Lower lobe of right lung (tissue), 2 donors: ENCODE measurements at regions not wholly inside any gene's neighbourhood (a gene's known extent, or its start where the extent isn't known, plus 50 kb on each side); places are given as distances from the start of the nearest gene placed in this dataset.

Source experiments
- ATAC-seq, 2 donors: fragments of 200-7000 bp; cut with Tn5 transposase; one replicate each; pipeline ENCODE4 v1.9.1; 2020 to 2022; ENCODE audit warnings: mild to moderate bottlenecking in 2 of 2, moderate library complexity in 2 of 2
- DNase-seq: peaks from one replicate; pipeline ENCODE4 v3.0.0-alpha.2; 2020
- H3K27ac ChIP-seq: fragments of 200-600 bp; one replicate; pipeline ENCODE4 v1.8.0; 2022
- H3K27me3 ChIP-seq: fragments of 200-600 bp; one replicate; pipeline ENCODE4 v1.8.0; 2022; ENCODE audit warnings: low read depth
- H3K36me3 ChIP-seq: fragments of 200-600 bp; one replicate; pipeline ENCODE4 v1.8.0; 2022; ENCODE audit warnings: mild to moderate bottlenecking
- H3K4me1 ChIP-seq: fragments of 200-600 bp; one replicate; pipeline ENCODE4 v1.8.0; 2022
- H3K4me3 ChIP-seq: fragments of 200-600 bp; one replicate; pipeline ENCODE4 v1.8.0; 2022; ENCODE audit warnings: mild to moderate bottlenecking
- H3K9me3 ChIP-seq: fragments of 200-600 bp; one replicate; pipeline ENCODE4 v1.8.0; 2022
- intact Hi-C: fragments of 100-400 bp; cut with DNase I; formaldehyde crosslinking; loops from one replicate; pipeline ENCODE4 v1.11.0; 2022
- TF ChIP-seq, protein P1 (sequence below): fragments of 200-600 bp; IDR thresholded peaks from one replicate; pipeline ENCODE4 v1.8.0; 2022; ENCODE audit warnings: antibody characterized with exemption, mild to moderate bottlenecking
- donor health status: DM: no; HTN: yes; CAD: no; lungs with severe emphysema.

DNA sequence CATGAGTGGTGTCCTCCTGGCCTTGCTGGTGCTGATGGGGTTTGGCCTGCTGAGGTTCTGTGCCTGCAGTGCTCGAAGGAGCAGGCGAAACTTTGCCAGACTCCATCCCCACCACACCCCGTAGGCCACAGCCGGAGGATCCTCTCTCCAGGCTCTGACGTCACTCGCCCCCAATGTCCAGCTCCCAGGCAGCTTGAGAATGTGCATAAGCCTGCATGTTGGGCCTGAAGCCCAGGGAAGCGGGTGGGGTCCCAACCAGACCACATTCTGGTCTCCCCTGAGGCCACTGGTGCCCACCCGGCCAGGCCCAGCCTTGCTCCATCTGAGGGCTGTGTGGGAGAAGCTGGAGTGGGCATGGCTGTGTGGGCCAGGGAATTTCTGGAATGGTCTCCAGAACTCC, 109.8 kb downstream of the ASB7 start:
- TF ChIP-seq, protein P1, sequence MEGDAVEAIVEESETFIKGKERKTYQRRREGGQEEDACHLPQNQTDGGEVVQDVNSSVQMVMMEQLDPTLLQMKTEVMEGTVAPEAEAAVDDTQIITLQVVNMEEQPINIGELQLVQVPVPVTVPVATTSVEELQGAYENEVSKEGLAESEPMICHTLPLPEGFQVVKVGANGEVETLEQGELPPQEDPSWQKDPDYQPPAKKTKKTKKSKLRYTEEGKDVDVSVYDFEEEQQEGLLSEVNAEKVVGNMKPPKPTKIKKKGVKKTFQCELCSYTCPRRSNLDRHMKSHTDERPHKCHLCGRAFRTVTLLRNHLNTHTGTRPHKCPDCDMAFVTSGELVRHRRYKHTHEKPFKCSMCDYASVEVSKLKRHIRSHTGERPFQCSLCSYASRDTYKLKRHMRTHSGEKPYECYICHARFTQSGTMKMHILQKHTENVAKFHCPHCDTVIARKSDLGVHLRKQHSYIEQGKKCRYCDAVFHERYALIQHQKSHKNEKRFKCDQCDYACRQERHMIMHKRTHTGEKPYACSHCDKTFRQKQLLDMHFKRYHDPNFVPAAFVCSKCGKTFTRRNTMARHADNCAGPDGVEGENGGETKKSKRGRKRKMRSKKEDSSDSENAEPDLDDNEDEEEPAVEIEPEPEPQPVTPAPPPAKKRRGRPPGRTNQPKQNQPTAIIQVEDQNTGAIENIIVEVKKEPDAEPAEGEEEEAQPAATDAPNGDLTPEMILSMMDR: no peak
- ATAC-seq (no peak), DNase-seq (no peak)
- peaks cover 48% of the 10 kb centered on the region for H3K4me1 ChIP-seq
- H3K27me3 ChIP-seq: no peaks in the 10 kb centered on the region
- H3K9me3 ChIP-seq: no peaks in the 10 kb centered on the region
- no peak overlapping the region for H3K27ac ChIP-seq
- H3K4me3 ChIP-seq: no peak overlapping the region
- H3K36me3 ChIP-seq: no peaks in the 10 kb centered on the region
- intact Hi-C loops: no loop called here

GRCh38 chr15:100713163-100713867, 110.9 kb downstream of the ASB7 start:
- H3K36me3 ChIP-seq: no peaks in the 10 kb centered on the region
- H3K27ac ChIP-seq: no peak overlapping the region
- peaks cover 48% of the 10 kb centered on the region for H3K4me1 ChIP-seq
- TF ChIP-seq, protein P1: no peak
- H3K9me3 ChIP-seq: no peaks in the 10 kb centered on the region
- H3K4me3 ChIP-seq: no peak overlapping the region
- H3K27me3 ChIP-seq: no peaks in the 10 kb centered on the region
- ATAC-seq (peak; percentile 30 to 57), DNase-seq (no peak)
- intact Hi-C loops: no loop called here

DNA sequence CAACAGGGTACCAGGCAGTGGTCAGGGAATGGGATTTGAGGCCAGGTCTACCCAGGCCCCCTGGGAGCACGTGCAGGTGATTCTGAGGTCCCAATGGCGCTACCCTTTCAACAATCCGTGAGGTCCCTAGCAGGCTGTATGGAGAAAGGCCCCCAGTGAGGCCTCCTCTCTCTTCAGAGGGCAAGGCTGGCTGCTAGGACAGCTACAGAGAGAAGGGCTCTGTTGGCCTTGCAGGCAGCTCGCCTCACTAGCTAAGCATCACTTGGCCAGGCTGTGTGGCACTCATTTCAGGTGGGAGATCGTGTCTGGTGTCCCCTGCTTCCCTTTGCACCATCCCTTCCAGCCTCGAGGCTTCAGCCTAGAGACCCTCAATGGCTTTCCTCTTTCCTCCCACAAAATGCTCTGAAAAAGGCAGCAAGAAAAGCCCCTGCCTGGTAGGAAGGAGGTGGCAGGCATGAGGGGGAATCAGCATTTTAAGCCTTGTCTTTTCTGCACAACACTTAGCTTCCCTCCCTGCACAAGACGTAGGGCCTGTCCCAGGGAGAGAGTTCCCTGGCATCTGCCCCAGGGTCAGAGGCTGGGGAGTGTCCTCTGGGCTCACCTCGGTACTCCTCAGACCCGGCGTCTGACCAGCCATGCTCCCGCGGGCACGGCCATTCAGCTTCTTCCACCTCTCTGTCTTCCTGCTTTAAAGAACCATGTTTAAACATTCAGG, 111.8 kb downstream of the ASB7 start:
- DNase-seq (no peak), ATAC-seq (peak; percentile 9 to 15)
- peaks cover 48% of the 10 kb centered on the region for H3K4me1 ChIP-seq
- H3K27me3 ChIP-seq: no peaks in the 10 kb centered on the region
- no peaks in the 10 kb centered on the region for H3K36me3 ChIP-seq
- TF ChIP-seq, protein P1: no peak
- H3K9me3 ChIP-seq: no peaks in the 10 kb centered on the region
- peak overlapping the region; percentile 41 for H3K27ac ChIP-seq
- intact Hi-C loops: no loop called here
- no peak overlapping the region for H3K4me3 ChIP-seq

- H3K36me3 ChIP-seq: no peaks in the 10 kb centered on the region
- H3K9me3 ChIP-seq: no peaks in the 10 kb centered on the region
- no peak for DNase-seq
- H3K27ac ChIP-seq: peak overlapping the region; percentile 41
- ATAC-seq: peak; percentile 38 to 50
- no peaks in the 10 kb centered on the region for H3K27me3 ChIP-seq
- intact Hi-C loops: no loop called here
- H3K4me3 ChIP-seq: no peak overlapping the region
- peaks cover 48% of the 10 kb centered on the region for H3K4me1 ChIP-seq
- TF ChIP-seq, protein P1: no peak
Observed at GRCh38 chr15:100714749-100715342, 112.5 kb downstream of the ASB7 start.

DNA sequence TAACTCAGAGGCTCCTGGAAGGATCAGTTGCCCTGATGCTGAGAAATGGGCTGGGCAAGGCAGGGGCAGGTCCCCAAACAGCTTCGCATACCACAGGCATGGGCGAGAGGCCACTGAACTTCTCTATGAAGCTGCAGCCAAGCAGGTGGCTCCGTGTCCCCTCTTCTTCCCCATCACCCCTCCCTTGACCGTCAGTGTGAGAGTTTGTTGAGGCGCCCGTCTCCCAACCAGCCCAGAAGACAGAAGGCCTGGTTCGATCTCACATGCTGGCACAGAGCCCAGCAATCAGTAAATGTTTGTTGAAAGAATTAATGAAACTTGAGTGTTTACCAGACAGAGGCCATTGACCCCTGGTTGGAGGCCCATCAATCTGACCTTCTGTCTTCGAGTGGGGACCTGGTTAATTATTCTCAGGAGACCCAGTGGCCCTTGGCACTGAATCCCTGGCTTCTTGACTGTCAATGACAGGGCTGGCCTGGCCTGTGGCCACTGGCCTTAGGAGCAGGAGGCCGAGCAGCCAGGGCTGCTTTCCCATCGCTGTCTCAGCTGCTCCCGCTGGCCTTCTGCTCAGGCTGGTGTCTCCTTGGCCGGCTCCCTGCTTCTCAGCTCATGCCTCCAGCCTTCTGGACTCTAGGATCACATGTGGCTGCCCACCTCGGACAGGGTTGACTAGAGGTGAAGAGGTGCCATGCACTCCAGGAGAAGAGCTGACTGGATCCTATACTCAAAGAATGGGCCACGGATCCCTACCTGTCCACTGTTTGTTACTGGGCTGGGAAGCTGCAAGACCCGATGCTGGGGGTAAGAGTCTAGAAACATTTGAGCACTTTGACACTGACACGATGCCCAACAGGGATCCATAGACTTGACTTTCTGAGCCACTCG, 113.4 kb downstream of the ASB7 start:
- DNase-seq: peak; percentile 76
- peak; percentile 75 to 77 for ATAC-seq
- TF ChIP-seq, protein P1: no peak
- intact Hi-C loops: no loop called here
- H3K4me3 ChIP-seq: no peak overlapping the region
- H3K27me3 ChIP-seq: no peaks in the 10 kb centered on the region
- H3K36me3 ChIP-seq: no peaks in the 10 kb centered on the region
- peak overlapping the region; percentile 41 for H3K27ac ChIP-seq
- peaks cover 48% of the 10 kb centered on the region for H3K4me1 ChIP-seq
- H3K9me3 ChIP-seq: no peaks in the 10 kb centered on the region
